GM21360 (cell line): ENCODE measurements at regions not wholly inside any gene's neighbourhood (a gene's known extent, or its start where the extent isn't known, plus 50 kb on each side); places are given as distances from the start of the nearest gene placed in this dataset.
"Not testable (repeated sequence)": the region's sequence is repeated elsewhere in the genome, so short reads cannot be mapped to it uniquely, and the experiment has no call there.

Experiments
- ATAC-seq: cut with Tn5 transposase; IDR thresholded peaks from one replicate; pipeline ENCODE4 v1.9.1; 2021; ENCODE audit warnings: mild to moderate bottlenecking, moderate library complexity; ENCODE audit not compliant: unreplicated experiment

DNA sequence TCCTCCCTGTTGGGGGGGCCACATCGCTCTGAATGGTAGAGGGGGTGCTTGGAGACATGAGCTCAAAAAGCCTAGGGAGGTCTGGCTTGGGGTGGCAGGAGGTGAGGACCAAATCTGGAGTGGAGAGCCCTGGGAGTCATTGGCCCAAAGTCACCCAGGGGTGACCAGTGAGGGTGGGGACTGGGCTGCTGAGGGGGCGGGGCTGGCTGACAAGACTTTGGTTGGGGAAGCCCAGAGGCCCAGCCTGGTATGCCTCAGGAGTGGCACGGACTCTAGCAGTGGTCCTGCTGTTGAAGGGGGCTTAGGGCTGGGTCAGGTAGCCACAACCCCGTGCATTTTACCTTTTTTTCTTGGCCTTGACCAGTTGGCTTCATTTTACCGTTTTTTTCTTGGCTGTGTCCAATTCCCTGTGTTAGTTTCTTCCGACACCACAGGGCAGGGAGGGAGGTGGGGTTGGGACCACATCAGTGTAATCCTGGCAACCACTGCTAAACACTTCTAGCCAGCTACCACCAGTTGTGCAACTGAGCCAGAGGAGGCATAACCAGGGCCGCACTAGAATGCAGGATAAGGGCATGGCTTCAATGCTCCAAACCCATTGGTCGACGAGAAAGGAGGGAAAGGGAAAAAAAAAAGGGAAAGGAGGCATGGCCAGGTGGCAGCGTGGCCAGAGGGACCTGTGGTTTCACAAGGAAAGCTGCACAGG lies 105.3 kb upstream of the C2CD4B start:
- ATAC-seq = no peak

- no peak for ATAC-seq
Measured at GRCh38 chr15:62272290-62272689, 107.2 kb upstream of the C2CD4B start.

DNA sequence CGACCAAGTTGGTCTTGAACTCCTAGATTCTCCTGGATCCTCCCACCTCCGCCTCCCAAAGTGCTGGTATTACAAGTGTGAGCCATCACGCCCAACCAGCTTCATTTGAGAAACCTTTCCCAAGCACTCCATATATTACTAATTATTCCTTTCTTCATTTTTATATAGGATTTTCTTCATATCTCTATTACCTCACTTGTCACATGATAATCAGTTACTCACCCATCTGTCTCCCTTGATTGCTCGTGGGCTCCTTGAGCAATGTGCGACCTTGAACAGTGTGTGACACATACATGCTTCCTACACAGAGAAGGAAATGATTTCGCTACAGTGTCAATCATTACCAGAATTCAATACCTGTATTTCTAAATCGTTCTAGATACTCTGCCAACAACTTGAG lies 110.7 kb upstream of the C2CD4B start:
- no peak for ATAC-seq

DNA sequence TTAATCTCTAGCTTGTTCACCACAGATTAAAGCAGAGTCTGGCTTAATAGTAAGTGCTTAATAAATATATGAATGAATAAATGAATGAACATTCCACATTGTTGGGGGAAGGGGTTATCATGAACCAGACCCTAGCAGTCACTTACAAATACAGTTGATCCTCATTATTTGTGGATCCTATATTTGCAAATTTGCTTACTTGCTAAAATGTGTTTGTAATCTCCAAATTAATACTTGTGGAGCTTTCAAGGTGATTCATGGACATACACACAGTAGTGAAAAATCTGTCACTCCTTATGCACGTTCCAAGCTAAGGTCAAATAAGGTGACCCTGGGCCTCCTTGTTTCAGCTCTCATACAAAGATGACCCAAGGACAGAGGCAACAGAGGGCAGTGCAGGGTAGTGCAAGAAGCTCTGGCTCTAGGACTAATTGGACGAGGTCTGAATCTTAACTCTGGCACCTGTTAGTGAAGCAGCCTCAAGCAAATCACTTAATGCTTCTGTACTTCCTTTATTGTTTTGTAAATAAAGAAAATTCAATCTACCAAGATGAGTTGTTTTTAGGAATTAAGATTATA lies 112.8 kb upstream of the C2CD4B start:
- ATAC-seq = no peak

GRCh38 chr15:62278534-62278933 lies 113.4 kb upstream of the C2CD4B start:
- ATAC-seq = no peak

DNA sequence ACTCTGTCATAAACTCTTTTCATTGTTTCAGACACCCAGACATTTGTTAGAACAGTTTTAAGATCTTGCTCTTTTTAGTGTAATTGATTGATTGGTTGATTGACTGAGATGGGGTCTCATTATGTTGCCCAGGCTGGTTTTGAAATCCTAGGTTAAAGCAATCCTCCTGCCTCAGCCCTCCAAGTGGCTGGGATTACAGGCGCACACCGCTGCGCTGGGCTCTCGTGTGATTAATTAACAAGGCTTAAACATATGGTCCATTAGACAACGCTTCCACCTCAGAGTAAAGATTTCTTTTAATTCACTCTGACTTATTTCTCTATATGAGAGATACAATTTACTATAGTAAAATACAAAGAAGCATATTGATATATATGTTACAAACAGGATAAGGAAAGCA lies 114.0 kb upstream of the C2CD4B start:
- ATAC-seq = no peak

DNA sequence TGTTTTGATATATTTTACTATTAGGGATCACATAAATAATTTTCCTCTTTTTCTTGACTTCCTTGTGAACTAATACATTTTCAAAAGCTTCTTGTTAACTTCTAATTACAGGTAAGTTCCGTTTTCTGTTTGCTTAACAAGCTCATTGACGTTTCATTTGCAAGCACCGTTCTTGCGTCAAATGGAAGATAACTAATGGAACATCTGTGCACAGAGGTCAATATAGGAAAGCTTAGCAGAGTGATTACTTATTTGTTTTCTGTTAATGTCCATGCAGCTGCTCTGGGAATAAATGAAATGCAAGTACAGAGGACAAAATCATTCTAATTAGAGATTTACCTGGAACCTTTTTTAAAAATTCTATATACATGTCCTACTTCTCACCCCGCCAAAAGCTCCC lies 115.5 kb upstream of the C2CD4B start:
- ATAC-seq = no peak

DNA sequence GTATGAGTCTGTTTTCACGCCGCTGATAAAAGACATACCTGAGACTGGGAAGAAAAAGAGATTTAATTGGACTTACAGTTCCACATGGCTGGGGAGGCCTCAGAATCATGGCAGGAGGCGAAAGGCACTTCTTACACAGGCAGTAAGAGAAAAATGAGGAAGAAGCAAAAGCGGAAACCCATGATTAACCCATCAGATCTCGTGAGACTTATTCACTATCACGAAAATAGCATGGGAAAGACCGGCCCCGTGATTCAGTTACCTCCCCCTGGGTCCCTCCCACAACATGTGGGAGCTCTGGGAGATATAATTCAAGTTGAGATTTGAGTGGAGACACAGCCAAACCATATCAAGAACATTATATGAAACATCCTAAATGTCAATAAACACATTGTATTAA lies 116.7 kb upstream of the C2CD4B start:
- not testable (repeated sequence) for ATAC-seq

- ATAC-seq = no peak
Measured at GRCh38 chr15:62287066-62287857, 122.2 kb upstream of the C2CD4B start.

DNA sequence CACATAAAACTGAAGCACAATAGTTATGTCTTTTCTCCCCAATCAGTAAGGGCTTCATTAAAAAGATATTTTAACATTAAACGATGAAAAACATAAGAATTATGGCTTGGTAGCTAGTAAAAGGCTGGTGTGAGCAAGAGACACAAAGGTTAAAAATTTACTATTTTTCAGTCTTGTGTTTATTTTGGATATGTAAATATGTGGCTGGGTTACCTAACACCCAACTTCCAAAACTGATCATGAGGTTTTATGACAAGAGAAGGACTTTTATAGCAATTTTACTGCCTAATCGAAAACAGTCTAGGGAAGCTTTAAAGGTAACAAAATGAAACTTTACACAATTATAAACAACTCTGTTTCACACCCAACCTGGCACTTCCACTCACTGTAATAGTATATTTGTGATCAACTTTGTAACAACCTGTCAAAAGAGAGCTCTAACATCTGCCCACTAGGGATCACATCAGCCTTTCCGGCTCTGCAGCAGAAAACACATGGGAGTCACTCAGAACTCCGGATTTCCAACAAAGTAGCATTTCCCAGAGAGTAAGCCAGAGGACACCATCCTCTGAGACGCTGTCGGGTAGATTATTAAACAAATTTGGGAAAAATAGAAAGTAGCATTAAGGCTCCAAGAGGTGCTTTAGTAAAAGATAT lies 123.4 kb upstream of the C2CD4B start:
- no peak for ATAC-seq

GRCh38 chr15:62291262-62291661 lies 126.2 kb upstream of the C2CD4B start:
- no peak for ATAC-seq

GRCh38 chr15:62296756-62297507 lies 131.8 kb upstream of the C2CD4B start:
- ATAC-seq = no peak

- ATAC-seq = no peak
Measured at GRCh38 chr15:62297522-62297921, 132.4 kb upstream of the C2CD4B start.

GRCh38 chr15:62297933-62298332 lies 132.8 kb upstream of the C2CD4B start:
- no peak for ATAC-seq

GRCh38 chr15:62298811-62299210 lies 133.7 kb upstream of the C2CD4B start:
- ATAC-seq = no peak

DNA sequence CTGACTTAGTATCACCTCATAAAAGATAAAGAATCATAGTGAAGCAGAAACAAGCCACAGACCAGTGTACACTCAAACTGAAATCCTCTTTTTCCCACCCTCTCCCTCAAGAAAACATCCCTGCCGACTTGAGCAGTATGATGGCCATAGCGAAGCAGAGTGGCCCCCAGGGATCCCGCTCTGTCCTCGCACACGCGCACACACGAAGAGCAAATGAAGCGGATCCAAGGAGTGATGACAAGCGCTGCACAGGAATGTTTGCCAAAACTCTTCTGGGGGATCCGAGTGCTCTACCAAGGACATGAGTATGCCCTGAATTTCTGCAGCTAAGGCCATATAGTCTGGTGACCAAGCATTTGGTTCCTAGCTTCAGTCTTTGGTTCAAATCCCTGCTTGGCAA lies 134.5 kb upstream of the C2CD4B start:
- no peak for ATAC-seq

DNA sequence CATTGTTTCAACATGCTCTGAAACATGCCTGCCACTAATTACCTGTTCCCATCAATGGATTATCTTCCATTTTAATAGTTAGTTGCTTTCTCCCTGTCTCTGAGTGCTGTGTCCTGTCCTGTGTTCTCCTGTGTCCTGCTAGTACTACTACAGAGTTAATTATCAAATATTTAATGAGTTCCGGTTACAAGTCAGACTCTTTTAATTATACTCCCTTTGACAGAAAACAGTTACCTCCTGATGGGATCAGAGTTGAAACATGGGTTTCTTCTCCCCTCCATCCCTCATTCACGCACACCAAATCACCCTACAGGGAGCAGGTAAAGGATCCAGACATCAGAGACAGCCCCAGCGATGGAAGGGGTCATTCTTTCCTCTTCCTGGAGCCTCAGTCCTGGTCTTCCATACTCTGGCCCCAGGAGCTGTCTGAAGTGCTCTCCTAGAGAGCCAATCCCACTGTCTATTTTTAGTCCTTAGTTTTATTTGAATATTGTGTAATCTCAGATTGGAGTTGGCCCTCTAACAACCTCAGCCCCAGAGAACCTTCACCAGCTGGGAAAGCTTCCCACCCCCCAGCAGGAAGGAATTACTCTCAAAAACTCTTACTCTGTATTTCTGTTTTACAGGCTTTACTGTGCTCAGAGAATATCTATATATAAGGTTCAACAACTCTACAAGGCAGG lies 137.0 kb upstream of the C2CD4B start:
- ATAC-seq = no peak

DNA sequence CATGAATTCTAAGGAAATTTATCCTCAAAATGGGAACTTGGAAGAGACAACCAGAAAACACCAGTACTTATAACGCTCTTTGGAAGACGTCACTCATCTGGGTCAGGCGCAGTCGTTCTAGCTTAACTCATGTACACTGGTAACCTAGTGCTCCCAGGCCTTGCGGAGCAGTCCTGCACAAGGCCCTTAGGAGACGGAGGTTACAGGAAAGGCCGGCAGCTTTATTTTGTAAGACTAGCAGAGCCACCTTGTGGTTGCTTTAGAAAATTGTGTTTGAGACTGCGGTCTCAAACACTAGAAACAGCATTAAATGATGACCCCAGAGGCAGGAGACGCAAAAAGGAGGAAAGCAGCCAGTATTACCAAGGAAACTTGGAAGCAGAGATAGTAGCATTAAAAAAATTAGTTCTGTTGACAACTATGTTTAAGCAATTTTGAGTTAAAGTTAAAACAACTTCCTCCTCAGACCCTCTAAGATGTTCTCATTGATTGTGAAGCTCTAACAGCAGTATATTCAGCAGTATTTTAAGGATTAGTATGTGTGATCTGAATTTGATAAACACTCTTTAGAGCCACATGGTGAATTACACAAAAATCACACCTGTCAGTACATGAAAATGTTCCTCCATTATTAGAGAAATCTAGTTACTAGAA lies 141.9 kb upstream of the C2CD4B start:
- ATAC-seq = no peak

GRCh38 chr15:62307551-62307950 lies 142.5 kb upstream of the C2CD4B start:
- no peak for ATAC-seq
